Activated T-helper 1 cell treated with Interleukin-2 at 50 U/mL for 16 hours (primary cell): ENCODE measurements at regions not wholly inside any gene's neighbourhood (a gene's known extent, or its start where the extent isn't known, plus 50 kb on each side); places are given as distances from the start of the nearest gene placed in this dataset.

ENCODE experiments used
- DNase-seq: peaks from one replicate; pipeline ENCODE4 v3.0.0-alpha.2; 2020; ENCODE audit warnings: low read depth

GRCh38 chr10:78923647-78924318 lies 145.0 kb upstream of the ZMIZ1 start:
- DNase-seq: no peak

DNA sequence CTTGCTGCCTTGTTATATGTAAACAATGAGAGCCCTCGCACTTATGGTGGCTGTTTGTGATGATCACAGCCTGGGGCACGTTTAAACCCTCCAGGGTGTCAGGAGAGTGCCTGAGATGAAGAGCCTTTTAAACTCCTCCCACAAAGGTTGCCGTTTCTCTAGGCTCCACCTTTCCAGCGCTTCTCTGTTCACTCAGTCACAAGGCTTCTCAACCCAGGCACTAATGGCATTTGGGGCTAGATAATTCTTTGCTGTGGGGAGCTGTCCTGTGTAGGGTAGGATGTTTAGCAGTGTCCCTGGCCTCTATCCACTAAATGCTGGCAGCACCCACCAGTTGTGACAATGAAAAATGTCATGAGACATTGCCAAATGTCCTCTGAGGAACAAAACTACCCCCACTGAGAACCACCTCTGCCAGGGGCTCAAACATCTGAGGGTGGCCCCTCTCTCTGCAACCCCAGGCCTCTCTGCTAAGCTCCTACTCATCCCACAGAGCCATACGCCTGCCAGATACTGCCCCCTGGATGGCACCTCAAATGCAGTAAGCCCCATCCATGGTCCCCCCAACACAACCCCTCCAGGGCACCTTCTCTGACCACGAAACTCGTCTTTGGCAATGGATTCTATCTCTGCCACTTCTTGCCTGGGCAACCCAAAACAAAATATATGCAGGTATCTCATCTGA lies 144.3 kb upstream of the ZMIZ1 start:
- no peak for DNase-seq

- no peak for DNase-seq
Measured at GRCh38 chr10:78925275-78925674, 143.5 kb upstream of the ZMIZ1 start.

- no peak for DNase-seq
Measured at GRCh38 chr10:78925800-78926319, 142.9 kb upstream of the ZMIZ1 start.

GRCh38 chr10:78927257-78927995 lies 141.3 kb upstream of the ZMIZ1 start:
- no peak for DNase-seq

DNA sequence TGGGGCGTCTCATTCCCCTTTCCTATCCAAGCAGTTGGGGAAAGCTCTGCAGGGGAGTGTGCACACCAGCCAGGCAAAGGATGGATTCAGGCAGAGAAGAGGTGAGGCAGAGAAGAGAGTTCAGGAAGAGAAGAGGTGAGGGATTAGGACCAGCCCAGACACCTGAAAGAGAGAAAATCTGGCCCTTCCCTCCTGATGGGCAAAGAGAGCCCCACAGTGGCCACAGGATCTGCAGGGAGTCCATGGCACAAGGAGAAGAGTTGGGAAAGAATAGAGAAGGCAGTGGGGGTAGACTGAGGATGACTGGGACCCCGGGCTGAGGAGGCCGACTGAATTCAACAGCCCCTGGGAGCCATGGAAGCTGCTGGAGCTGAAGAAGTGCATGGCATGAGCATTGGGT lies 140.4 kb upstream of the ZMIZ1 start:
- no peak for DNase-seq

DNA sequence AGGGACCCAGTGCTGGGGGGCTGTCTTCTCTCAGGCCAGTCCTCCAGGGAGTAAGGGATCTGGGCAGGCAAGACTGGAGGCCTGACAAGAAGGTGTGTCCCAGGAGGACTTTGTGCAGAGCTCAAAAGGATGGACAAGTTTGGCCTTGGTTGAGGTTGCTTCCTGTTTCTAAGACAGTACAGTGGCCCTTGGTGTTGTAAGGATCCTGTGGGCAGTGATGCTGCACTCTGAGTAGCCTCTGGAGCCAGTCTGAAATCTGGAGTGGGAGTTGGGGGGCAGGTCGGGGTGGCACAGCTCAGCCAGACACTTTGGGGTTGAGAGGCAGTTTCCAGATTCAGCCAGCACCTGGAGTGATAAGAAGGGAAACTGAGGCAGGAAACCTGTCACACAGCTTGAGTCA lies 139.2 kb upstream of the ZMIZ1 start:
- no peak for DNase-seq

DNA sequence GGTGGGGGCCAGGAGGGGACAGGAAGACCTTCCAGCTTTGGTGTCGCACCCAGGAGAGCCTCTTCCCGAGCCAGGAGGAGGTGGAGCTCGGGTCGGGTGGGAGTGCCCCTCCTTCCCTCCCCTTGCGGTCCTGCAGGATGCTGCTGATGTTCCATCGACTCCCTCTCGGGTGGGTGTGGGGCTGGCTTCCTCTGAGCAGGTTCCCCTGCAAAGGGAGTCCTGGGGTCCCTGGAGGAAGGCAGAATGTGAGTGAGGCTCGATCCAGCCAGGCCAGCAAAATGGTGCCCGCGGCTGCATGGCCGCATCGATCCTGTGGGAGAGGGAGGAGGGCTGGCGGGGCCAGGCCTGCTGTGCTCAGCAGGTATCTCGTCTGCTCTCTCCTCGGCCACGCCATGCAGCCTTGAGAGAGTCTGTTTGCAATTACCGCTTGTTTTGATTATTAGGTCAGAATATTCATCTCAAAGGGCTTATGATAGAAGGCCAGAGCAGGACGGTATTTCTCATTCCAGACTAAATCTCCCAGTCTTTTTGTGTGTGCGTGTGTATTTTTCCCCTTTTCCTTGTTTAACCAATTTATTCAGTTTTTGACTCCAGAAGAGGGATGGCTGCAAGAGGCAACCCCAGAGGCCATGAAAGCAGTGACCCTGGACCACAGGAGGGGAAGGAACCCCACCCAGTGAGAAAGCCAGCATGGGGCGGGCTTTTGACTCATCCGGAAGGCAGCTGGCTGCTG lies 137.3 kb upstream of the ZMIZ1 start:
- DNase-seq: no peak

GRCh38 chr10:78932054-78932386 lies 136.7 kb upstream of the ZMIZ1 start:
- no peak for DNase-seq

DNA sequence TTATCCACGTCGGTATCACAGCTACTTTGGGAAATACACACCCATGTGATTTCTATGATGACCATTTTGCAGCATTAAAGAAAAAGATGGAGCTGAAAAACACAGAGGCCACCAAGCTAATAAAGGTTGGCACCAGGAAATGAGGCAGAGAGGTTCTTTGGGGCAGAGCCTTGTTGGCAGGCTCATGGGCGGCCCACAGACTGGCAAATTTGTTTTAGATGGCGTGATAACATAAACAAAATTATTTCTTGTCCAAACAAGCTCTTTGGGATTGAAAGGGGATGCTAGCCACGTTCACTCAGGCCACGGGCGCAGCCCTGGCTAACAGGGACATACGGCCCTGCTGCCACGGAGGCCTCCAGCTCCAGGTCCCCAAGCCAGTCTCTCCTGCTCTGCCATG lies 135.9 kb upstream of the ZMIZ1 start:
- DNase-seq: no peak

- DNase-seq: no peak
Measured at GRCh38 chr10:78933828-78934531, 134.8 kb upstream of the ZMIZ1 start.

DNA sequence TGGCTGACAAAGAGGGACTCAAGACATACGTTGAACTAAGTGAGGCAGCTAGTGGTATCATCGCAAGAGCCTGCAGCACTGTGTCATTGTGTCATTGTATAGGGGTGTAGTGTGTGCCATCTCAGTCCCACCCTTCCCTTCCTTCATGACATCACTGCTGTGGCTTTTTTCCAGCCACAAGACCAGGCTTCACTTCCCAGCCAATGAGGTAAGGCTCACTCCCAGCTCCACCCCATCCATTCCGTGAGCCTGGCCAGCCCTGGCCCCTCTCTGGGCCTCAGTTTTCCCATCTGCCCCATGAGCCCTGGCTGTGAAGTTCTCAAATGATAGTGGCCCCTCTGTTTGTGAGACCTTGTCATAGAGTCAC lies 134.3 kb upstream of the ZMIZ1 start:
- no peak for DNase-seq

- DNase-seq: no peak
Measured at GRCh38 chr10:78934994-78935602, 133.7 kb upstream of the ZMIZ1 start.

GRCh38 chr10:78935697-78936407 lies 132.9 kb upstream of the ZMIZ1 start:
- no peak for DNase-seq

GRCh38 chr10:78936412-78937342 lies 132.1 kb upstream of the ZMIZ1 start:
- no peak for DNase-seq

DNA sequence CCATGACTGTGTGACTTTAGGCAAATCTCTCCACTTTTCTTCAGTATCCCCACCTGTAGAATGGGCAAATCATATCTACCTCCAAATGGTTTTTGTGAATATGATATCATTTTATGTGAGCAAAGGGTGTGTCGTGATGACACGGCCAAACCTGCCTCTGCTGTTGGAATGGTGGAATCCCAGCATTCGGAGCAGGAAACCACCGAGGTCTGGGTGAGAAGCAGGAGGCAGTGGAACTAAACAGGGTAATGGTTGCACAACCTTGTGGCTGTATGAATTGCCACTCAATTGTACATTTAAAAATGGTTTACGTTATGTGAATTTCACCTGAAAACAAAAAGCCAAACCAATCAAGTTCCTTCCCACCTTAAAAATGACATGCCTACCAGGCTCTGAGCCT lies 131.4 kb upstream of the ZMIZ1 start:
- no peak for DNase-seq

GRCh38 chr10:78937800-78938694 lies 130.7 kb upstream of the ZMIZ1 start:
- no peak for DNase-seq
